ENCODE measurements at regions not wholly inside any gene's neighbourhood (a gene's known extent, or its start where the extent isn't known, plus 50 kb on each side); places are given as distances from the start of the nearest gene placed in this dataset.

DNA sequence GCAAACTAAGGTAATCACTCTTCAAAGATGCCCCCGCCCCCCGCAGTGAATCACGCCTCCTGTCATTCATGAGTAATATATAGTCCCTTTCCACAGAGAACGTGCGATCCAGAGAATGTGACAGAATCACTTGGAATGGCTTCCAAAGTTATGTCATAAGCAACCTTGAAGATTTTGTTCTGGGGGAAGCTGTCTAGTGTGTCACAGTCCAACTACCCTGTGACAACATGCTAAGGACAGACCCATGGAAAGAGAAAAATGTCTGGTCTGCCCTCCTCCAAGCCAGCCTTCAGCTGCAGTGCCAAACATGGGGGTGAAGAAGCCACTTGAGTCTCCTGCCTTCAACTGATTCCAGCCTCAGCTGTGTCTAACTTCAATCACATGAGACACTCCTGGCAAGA, 259.1 kb downstream of the SS18 start:
- H3K9me3 Mint-ChIP-seq, result no peaks in the 10 kb centered on the region
- H3K27ac Mint-ChIP-seq, result no peak overlapping the region
- no peak overlapping the region for H3K4me3 Mint-ChIP-seq
- no peaks in the 10 kb centered on the region for H3K4me1 Mint-ChIP-seq
- H3K36me3 Mint-ChIP-seq, result no peaks in the 10 kb centered on the region
- no peak for DNase-seq
- no peaks in the 10 kb centered on the region for H3K27me3 Mint-ChIP-seq

DNA sequence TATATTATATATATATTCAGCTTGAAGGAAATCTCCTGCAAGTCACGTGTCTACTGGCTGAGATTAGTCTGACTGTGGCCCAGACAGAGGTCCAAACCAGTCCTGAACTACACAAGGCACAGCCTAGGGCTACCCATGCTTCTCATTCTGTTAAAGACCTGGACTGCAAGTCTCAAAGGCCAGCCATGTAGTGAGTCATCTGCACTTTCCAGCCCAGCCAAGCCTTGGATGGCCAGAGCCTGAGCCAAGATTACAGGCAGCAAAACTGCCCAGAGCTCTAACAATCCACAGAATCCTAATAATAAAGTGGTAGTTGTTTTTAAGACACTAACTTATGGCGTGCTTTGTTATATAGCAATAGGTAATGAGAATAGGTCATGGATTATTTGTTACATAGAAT, 259.6 kb downstream of the SS18 start:
- Mint-ChIP-seq H3K27me3 (no peaks in the 10 kb centered on the region), H3K9me3 (no peaks in the 10 kb centered on the region), H3K27ac (no peak overlapping the region), H3K4me3 (no peak overlapping the region), H3K4me1 (no peaks in the 10 kb centered on the region), H3K36me3 (no peaks in the 10 kb centered on the region)
- no peak for DNase-seq

DNA sequence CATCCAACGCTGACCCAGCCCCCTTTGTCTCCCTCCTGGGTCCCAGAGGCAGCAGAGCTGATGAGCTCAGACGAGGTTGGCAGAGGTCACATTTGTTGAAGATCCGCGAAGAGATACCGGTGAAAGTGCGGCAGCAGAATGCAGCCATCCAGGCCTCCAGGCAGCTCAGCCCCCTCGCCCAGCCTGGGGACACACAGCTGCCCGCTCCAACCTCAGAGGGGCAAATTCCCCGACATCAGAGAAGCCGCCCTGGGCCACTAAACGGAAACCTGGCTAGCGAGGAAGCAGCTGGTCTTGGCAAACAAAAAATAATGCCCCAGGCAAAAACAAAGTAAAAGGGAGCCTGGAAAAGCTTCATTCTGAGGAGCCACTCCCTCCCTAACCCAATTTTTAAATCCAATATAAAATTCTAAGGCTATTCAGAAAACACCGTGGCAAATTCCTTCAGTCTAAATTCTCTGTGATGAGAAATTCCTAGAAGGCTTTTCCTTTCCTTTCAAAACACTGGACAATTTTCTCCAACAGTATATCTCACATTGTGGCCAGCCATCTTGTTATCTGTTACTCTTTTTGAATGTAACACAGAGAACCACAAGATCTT, 262.4 kb downstream of the SS18 start:
- Mint-ChIP-seq H3K27ac (no peak overlapping the region), H3K4me3 (no peak overlapping the region), H3K4me1 (no peaks in the 10 kb centered on the region), H3K36me3 (no peaks in the 10 kb centered on the region), H3K9me3 (no peaks in the 10 kb centered on the region), H3K27me3 (no peaks in the 10 kb centered on the region)
- DNase-seq, result no peak

DNA sequence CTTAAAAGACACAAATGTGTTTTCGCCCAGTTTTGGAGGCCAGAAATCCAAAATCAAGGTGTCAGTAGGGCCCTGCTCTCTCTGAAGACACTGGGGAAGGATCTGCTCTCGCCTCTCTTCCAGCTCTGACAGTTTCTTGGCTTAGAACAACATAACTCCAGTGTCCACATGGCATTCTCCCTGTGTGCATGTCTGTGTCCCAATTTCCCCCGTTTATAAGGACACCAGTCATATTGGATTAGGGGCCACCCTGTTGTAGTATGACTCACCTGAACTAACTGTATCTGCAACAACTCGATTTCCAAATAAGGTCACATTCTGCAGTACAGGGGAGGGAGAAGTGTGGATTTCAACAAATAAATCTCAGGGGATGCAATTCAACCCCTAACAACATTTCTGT, 263.2 kb downstream of the SS18 start:
- H3K4me3 Mint-ChIP-seq, result no peak overlapping the region
- H3K9me3 Mint-ChIP-seq, result no peaks in the 10 kb centered on the region
- H3K36me3 Mint-ChIP-seq, result no peaks in the 10 kb centered on the region
- no peaks in the 10 kb centered on the region for H3K27me3 Mint-ChIP-seq
- no peaks in the 10 kb centered on the region for H3K4me1 Mint-ChIP-seq
- DNase-seq, result no peak
- no peak overlapping the region for H3K27ac Mint-ChIP-seq

DNA sequence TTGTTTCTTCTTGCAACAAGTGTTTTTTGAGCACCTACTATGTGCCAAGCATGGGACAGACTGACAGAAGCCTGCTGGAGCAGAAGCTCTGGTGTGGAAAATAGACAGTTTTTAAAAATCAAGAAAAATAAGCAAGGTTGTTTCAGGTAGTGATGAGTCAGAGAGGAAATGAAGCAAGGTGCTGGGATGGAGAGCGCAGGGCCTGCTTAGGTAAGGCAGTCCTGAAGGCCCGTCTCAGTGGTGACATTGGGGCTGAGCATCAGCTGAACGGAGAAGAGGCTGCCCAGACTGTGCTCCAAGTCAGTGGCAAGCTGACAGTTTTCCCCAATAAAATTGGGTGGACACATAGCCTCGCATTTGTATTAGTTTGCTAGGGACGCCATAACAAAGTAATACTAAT, 263.6 kb downstream of the SS18 start:
- H3K27ac Mint-ChIP-seq, result no peak overlapping the region
- no peaks in the 10 kb centered on the region for H3K9me3 Mint-ChIP-seq
- no peaks in the 10 kb centered on the region for H3K27me3 Mint-ChIP-seq
- H3K4me3 Mint-ChIP-seq, result no peak overlapping the region
- no peaks in the 10 kb centered on the region for H3K36me3 Mint-ChIP-seq
- no peaks in the 10 kb centered on the region for H3K4me1 Mint-ChIP-seq
- DNase-seq, result no peak

DNA sequence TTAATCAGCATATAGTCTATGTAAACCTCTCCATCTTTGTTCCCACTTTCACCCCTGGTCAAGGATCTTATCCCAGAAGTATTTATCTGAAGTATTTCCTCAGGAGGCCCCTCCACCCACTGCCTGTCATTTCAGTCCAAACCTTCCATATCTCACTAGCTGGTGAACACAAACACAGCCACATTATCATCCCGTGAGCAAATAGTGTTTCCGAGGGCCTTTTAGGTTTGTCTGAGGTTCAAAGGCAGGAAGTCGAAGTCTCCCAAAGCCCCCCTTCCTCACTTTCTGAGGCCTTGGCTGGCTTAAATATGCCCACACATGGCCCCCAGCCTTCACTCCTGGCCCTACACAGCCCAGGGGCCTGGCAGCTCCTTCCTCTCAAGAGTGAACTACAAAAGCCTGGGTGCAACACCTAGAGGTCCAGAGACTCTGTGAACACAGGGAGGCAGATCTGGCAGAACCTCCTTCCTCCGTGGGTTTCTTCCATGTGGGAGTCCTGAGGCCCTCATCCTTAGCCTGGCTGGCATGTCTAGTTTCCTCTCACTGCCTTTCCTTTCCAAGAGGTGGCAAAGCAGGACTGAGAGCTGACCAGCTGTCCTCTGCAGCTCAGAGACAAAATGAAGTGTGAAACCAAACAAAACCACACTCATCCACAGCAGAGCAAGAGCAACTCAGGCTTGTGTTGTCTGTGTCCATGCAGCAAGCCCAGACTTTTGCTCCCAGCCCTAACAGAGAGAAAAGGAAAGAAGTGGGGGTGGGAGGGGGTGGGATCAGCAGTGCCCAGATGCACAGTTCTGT, 264.2 kb downstream of the SS18 start:
- no peak overlapping the region for H3K27ac Mint-ChIP-seq
- no peaks in the 10 kb centered on the region for H3K4me1 Mint-ChIP-seq
- DNase-seq, result no peak
- H3K27me3 Mint-ChIP-seq, result no peaks in the 10 kb centered on the region
- no peaks in the 10 kb centered on the region for H3K36me3 Mint-ChIP-seq
- no peak overlapping the region for H3K4me3 Mint-ChIP-seq
- H3K9me3 Mint-ChIP-seq, result no peaks in the 10 kb centered on the region

DNA sequence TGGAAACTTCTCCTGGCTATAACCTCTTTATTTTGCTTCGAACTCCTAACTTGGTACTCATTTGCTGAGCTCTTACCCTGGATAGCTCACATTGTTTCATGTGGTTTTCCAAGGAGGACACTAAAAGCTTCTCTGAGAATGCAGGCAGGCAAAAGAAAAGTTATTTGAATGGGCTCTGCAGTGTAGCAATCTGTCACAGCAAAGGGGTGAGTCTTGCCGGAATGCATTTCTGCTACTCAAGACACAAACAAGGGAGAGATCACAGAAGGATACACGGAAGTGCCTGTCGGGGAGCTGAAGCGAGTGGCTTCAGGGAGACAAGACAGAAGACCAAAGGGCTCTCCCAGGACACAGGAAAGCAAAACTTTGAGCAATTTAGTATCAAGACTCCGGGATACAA, 265.4 kb downstream of the SS18 start:
- Mint-ChIP-seq H3K9me3 (no peaks in the 10 kb centered on the region), H3K27me3 (peaks cover 6% of the 10 kb centered on the region), H3K4me1 (no peaks in the 10 kb centered on the region), H3K27ac (no peak overlapping the region), H3K36me3 (no peaks in the 10 kb centered on the region), H3K4me3 (no peak overlapping the region)
- no peak for DNase-seq

DNA sequence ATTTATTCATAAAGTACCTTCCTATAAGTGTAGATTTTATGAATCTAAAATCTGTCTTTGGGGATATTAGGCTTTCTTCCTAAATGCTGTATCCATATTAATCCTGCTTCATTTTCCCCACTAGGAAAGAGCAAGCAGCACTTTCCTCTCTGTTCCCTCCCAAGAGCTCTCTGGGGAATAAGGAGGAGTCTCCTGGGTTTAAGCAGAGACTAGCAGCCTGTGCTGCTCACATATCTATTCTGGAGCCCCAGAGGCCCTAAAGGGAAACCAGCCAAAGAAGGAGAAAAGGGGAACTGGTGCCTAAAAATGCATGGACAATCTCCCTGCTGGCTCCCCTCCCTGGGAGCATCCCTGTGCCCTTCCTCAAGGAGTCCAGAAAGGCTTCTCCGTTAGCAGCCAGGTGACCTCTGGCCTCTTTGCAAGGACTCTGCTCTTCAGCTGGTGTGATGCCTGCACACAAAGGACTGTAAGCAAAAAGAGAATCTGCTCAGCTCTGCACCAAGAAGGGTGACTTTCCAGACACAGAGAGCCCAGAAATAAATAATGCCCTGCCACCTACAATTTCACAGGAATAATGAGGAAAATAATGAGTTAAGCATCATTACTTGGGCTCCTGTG, 270.6 kb downstream of the SS18 start:
- H3K4me1 Mint-ChIP-seq, result peaks cover 9% of the 10 kb centered on the region
- H3K9me3 Mint-ChIP-seq, result no peaks in the 10 kb centered on the region
- no peaks in the 10 kb centered on the region for H3K36me3 Mint-ChIP-seq
- DNase-seq, result no peak
- no peak overlapping the region for H3K4me3 Mint-ChIP-seq
- no peak overlapping the region for H3K27ac Mint-ChIP-seq
- peaks cover 11% of the 10 kb centered on the region for H3K27me3 Mint-ChIP-seq

DNA sequence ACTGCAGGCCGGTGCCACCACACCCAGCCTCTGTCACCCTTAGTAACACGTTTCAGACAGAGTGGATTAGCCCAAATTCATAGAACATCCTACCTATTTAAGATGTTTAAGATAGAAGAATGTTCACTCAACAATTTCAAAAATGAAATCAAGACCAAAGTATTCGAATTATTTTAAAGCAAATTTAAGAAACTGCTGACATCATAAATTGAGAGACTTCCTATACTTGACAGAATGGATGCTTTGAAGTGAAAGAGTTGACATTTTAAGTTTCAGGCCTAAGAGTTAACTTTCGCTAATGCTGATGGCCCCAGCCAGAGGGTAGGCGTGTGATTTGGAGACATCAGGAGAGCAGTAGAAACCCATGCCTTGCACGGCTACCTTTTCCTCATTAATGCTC, 271.9 kb downstream of the SS18 start:
- no peak overlapping the region for H3K4me3 Mint-ChIP-seq
- H3K36me3 Mint-ChIP-seq, result no peaks in the 10 kb centered on the region
- DNase-seq, result no peak
- no peak overlapping the region for H3K27ac Mint-ChIP-seq
- peaks cover 9% of the 10 kb centered on the region for H3K4me1 Mint-ChIP-seq
- H3K9me3 Mint-ChIP-seq, result no peaks in the 10 kb centered on the region
- H3K27me3 Mint-ChIP-seq, result peaks cover 11% of the 10 kb centered on the region

DNA sequence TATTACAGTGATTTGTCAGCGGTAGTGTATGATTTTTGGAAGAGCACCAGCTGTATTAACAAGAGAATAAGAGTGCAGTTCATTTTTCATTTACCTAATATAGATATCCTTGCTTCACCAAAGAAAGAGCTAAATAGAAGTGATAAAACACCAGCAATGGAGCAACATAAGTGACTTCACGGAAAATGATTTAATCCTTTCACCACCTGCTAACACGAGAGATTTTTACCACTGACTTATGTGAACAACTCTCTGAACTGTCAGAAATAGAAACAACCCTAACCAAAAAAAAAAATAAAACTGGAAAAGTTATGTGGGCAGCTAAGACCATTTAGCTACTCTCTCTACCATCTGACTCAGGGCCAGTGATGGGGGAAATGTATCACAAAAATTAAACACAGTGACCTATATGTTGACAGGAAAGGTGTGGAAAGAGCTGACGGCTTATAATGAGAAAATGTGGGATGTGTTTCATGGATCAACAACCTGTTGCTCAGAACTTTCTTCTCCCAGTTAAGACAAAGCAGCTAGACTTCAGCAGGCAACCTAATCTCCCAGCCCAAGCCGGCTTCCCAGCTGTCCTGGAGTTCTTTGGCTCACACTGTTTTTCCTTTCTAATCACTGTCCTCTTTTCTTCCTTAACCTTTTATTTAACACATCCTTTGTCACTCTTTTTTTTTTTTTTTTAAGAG, 272.7 kb downstream of the SS18 start:
- Mint-ChIP-seq H3K4me3 (no peak overlapping the region), H3K27ac (no peak overlapping the region), H3K9me3 (no peaks in the 10 kb centered on the region), H3K4me1 (peaks cover 9% of the 10 kb centered on the region), H3K27me3 (peaks cover 11% of the 10 kb centered on the region), H3K36me3 (no peaks in the 10 kb centered on the region)
- DNase-seq, result no peak

DNA sequence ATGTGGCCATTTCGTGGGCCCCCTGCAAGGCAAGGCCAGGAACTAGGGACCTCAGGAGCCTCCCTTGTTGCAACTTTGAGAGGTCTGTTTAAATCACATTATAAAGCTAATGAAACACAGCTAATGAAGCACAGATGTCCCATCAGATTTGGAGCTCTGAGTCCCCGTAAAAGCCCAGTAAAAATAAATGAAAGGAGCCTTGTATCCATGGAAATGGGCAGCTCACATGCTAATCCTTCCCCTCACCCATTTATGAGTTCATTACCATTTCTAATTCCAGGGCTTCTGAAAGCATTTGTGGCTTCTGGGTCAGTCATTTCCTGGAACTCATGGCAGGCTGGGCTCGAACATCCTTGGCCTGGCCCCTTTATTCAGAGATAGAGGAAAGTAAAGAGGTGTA, 274.8 kb downstream of the SS18 start:
- Mint-ChIP-seq H3K4me3 (no peak overlapping the region), H3K4me1 (peaks cover 9% of the 10 kb centered on the region), H3K9me3 (no peaks in the 10 kb centered on the region), H3K27ac (no peak overlapping the region), H3K36me3 (no peaks in the 10 kb centered on the region), H3K27me3 (peaks cover 11% of the 10 kb centered on the region)
- DNase-seq, result no peak

DNA sequence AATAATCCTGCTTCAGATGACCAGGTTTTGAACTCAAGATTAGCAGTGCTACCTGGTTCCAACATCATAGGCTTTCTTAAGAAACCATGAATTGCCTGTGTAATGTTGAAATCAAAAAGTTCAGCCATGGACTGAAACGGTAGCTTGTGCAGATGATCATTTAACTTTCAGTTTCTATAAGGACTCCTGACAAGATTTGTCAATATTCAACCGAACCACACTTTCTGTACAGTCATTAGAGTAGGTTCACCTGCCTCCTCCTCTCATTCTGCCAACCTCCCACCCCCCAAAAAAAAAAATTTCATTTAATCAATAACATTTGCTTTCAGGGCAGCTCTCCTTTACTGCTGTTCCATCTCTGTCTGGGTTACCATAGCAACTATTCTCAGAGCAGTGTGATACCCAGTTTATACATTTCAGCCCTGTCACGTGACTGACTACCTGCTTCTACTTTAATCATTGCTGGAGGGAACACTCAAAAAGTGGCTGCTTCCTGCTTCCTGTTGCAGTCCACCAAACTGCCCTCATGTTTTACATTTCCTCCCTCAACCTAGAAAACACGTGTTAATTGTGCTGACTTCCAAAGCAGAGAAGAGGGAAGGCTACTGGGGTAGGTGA, 275.5 kb downstream of the SS18 start:
- Mint-ChIP-seq H3K9me3 (no peaks in the 10 kb centered on the region), H3K4me3 (no peak overlapping the region)

DNA sequence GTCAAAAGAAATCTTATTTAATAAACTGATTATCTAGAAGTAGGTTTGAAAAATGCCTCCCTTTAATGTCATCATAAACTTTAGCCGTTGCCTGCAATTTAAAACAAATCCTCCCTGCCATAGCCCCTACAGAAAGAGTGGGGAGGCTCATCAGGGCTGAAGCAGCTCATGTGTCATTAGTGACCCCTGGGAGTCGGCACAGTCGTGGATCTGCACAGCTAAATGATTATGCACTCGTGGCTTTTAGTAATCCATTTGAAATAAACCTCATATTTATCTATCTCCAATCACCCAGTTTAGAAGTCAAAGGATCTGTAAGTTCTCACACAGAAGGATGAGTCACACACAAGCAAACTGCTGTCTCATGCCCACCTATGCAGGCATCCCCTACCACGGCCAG, 277.3 kb downstream of the SS18 start:
- H3K27me3 Mint-ChIP-seq, result no peaks in the 10 kb centered on the region

More for the DNA sequence above, 275.5 kb downstream of the SS18 start:
- H3K27ac Mint-ChIP-seq, result no peak overlapping the region
- DNase-seq, result no peak
- peaks cover 5% of the 10 kb centered on the region for H3K27me3 Mint-ChIP-seq
- H3K4me1 Mint-ChIP-seq, result peaks cover 9% of the 10 kb centered on the region
- no peaks in the 10 kb centered on the region for H3K36me3 Mint-ChIP-seq

DNA sequence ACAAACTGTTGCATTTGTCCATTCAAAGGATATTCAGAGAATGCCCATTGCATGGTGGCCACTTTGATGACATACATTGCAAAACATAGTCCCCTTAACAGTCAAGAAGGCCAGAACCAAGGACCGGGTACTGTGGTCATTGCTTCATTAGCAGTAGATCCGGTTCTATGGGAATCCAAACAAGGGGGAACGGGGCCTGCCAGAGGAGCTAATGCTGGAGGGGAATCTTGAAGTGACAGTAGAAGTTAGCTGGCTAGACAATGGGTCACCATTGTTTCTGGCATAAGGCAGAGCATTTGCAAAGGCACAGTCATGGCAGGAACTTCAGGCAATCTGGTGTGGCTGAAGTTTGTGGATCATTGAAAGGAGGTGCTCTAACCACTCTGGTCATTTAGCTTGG, 279.7 kb downstream of the SS18 start:
- DNase-seq, result no peak
- Mint-ChIP-seq H3K4me3 (no peak overlapping the region), H3K27me3 (no peaks in the 10 kb centered on the region), H3K9me3 (no peaks in the 10 kb centered on the region), H3K4me1 (peaks cover 8% of the 10 kb centered on the region), H3K27ac (no peak overlapping the region), H3K36me3 (no peaks in the 10 kb centered on the region)

More for the DNA sequence above, 277.3 kb downstream of the SS18 start:
- Mint-ChIP-seq H3K4me1 (peaks cover 9% of the 10 kb centered on the region), H3K9me3 (no peaks in the 10 kb centered on the region), H3K4me3 (no peak overlapping the region), H3K36me3 (no peaks in the 10 kb centered on the region), H3K27ac (no peak overlapping the region)
- no peak for DNase-seq

DNA sequence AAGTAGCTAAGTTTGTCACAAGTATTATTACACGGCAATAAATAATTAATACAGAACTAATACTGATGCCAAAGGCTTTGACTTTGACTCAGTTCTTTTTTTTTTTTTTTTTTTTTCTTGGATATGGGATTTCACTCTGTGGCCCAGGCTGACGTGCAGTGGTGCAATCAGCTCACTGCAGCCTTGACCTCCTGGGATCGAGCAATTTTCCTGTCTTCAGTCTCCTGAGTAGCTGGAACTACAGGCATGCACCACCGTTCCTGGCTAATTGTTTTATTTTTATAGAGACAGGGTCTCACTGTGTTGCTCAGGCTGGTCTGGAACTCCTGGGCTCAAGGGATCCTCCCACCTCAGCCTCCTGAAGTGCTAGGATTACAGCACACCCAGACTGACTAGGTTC, 284.5 kb downstream of the SS18 start:
- Mint-ChIP-seq H3K27ac (no peak overlapping the region), H3K27me3 (no peaks in the 10 kb centered on the region), H3K4me3 (no peak overlapping the region), H3K4me1 (no peaks in the 10 kb centered on the region), H3K9me3 (no peaks in the 10 kb centered on the region), H3K36me3 (no peaks in the 10 kb centered on the region)
- DNase-seq, result no peak

Data from activated naive CD8-positive, alpha-beta T cell treated with anti-CD3 and anti-CD28 coated beads for 36 hours (primary cell).